CD14-positive monocyte (primary cell): ENCODE measurements at regions not wholly inside any gene's neighbourhood (a gene's known extent, or its start where the extent isn't known, plus 50 kb on each side); places are given as distances from the start of the nearest gene placed in this dataset.

ENCODE experiments used
- DNase-seq, 3 donors: peaks; one replicate each; pipeline ENCODE4 v3.0.0-alpha.2; 2011 to 2022
- H2AFZ ChIP-seq: 2 replicates; pipeline ENCODE4 v1.6.0; 2012; ENCODE audit warnings: mild to moderate bottlenecking, low read depth, low read length, inconsistent platforms; ENCODE audit not compliant: insufficient read depth, poor library complexity, severe bottlenecking
- H3K27ac ChIP-seq, 2 donors: 1 replicate in 1 of 2; 2 replicates in 1 of 2; pipeline ENCODE4 v1.5.1; 2012 to 2013; ENCODE audit warnings: low read length in 2 of 2, control low read depth in 1 of 2, inconsistent platforms in 1 of 2, low read depth in 1 of 2, mild to moderate bottlenecking in 1 of 2
- H3K27me3 ChIP-seq, 2 donors: one replicate each; pipeline versions ENCODE4 v1.6.0 to v1.6.1; 2011 to 2013; ENCODE audit warnings: low read length in 2 of 2; ENCODE audit not compliant: control insufficient read depth in 2 of 2, insufficient read depth in 2 of 2
- H3K36me3 ChIP-seq, 2 donors: replicated peaks in 1 of 2; 1 replicate in 1 of 2; 2 replicates in 1 of 2; pipeline versions ENCODE4 v1.5.1 to v1.6.1; 2012 to 2013; ENCODE audit warnings: low read length in 2 of 2, control low read depth in 1 of 2, inconsistent platforms in 1 of 2, mild to moderate bottlenecking in 1 of 2; ENCODE audit not compliant: insufficient read depth in 2 of 2, control insufficient read depth in 1 of 2
- H3K4me1 ChIP-seq, 2 donors: 1 replicate in 1 of 2; 2 replicates in 1 of 2; pipeline versions ENCODE4 v1.5.1 to v1.6.1; 2012 to 2013; ENCODE audit warnings: low read length in 2 of 2, control low read depth in 1 of 2, inconsistent platforms in 1 of 2, mild to moderate bottlenecking in 1 of 2, moderate library complexity in 1 of 2; ENCODE audit not compliant: insufficient read depth in 2 of 2, control insufficient read depth in 1 of 2
- H3K4me2 ChIP-seq: replicated peaks from 2 replicates; pipeline ENCODE3; 2012; ENCODE audit warnings: low read length, moderate library complexity, mild to moderate bottlenecking; ENCODE audit not compliant: poor library complexity, severe bottlenecking; ENCODE audit errors: extremely low read depth
- H3K4me3 ChIP-seq, 3 experiments: fragments of 200-600 bp in 1 of 3; sonication (generic) in 1 of 3; replicated peaks in 1 of 3; 1 replicate in 2 of 3; 2 replicates in 1 of 3; pipeline ENCODE4 v1.5.1; 2011 to 2013; ENCODE audit warnings: low read length in 3 of 3, mild to moderate bottlenecking in 3 of 3, control low read depth in 2 of 3, low read depth in 2 of 3, inconsistent platforms in 1 of 3, moderate library complexity in 1 of 3
- H3K79me2 ChIP-seq: 2 replicates; pipeline ENCODE4 v1.6.0; 2012; ENCODE audit warnings: mild to moderate bottlenecking, control low read depth, inconsistent platforms, low read length, moderate library complexity; ENCODE audit not compliant: insufficient read depth
- H3K9ac ChIP-seq: 2 replicates; pipeline ENCODE4 v1.6.0; 2017; ENCODE audit warnings: low read length, mild to moderate bottlenecking; ENCODE audit not compliant: insufficient read depth, poor library complexity, severe bottlenecking
- H3K9me3 ChIP-seq, 2 donors: replicated peaks in 1 of 2; 1 replicate in 1 of 2; 2 replicates in 1 of 2; pipeline versions ENCODE4 v1.5.1 to v1.6.1; 2012 to 2013; ENCODE audit warnings: low read length in 2 of 2, control low read depth in 1 of 2; ENCODE audit not compliant: control insufficient read depth in 1 of 2, insufficient read depth in 1 of 2
- H4K20me1 ChIP-seq: 2 replicates; pipeline ENCODE4 v1.6.0; 2012; ENCODE audit warnings: mild to moderate bottlenecking, low read length, control low read depth, moderate library complexity; ENCODE audit not compliant: insufficient read depth
- H3K27ac Mint-ChIP-seq, 7 donors: one replicate each; pipeline ENCODE4 v1.8.0; 2020; ENCODE audit warnings: mild to moderate bottlenecking in 7 of 7, mixed read lengths in 7 of 7, moderate library complexity in 6 of 7, inconsistent platforms in 2 of 7
- H3K27me3 Mint-ChIP-seq, 3 donors: one replicate each; pipeline ENCODE4 v1.8.0; 2021 to 2022; ENCODE audit warnings: low read depth in 3 of 3, mild to moderate bottlenecking in 3 of 3, mixed read lengths in 3 of 3, moderate library complexity in 3 of 3, inconsistent platforms in 1 of 3
- H3K36me3 Mint-ChIP-seq, 2 donors: one replicate each; pipeline ENCODE4 v1.8.0; 2020; ENCODE audit warnings: mixed read lengths in 2 of 2, inconsistent platforms in 1 of 2, mild to moderate bottlenecking in 1 of 2
- H3K4me1 Mint-ChIP-seq: one replicate; pipeline ENCODE4 v1.8.0; 2020; ENCODE audit warnings: mild to moderate bottlenecking, mixed read lengths
- H3K4me3 Mint-ChIP-seq, 2 donors: one replicate each; pipeline ENCODE4 v1.8.0; 2020; ENCODE audit warnings: mild to moderate bottlenecking in 2 of 2, mixed read lengths in 2 of 2, moderate library complexity in 1 of 2
- H3K9me3 Mint-ChIP-seq, 7 donors: one replicate each; pipeline ENCODE4 v1.8.0; 2020 to 2022; ENCODE audit warnings: mixed read lengths in 7 of 7, mild to moderate bottlenecking in 6 of 7, moderate library complexity in 6 of 7, inconsistent platforms in 2 of 7
- WGBS: methylation state at CpG from one replicate; pipeline ENCODE4 v1.1.5; 2013; ENCODE audit warnings: missing lambda C conversion rate; ENCODE audit not compliant: insufficient coverage; 5-methylcytosine and 5-hydroxymethylcytosine counted together
- intact Hi-C, 2 donors: fragments of 100-400 bp; cut with micrococcal nuclease; formaldehyde crosslinking; loops; one replicate each; pipeline versions ENCODE4 v1.15.0 to v1.15.1; 2023
- TF ChIP-seq, protein P1 (sequence below): fragments of 200-600 bp; IDR thresholded peaks from one replicate; pipeline ENCODE4 v1.8.0; 2022; ENCODE audit warnings: antibody characterized with exemption, mild to moderate bottlenecking

DNA sequence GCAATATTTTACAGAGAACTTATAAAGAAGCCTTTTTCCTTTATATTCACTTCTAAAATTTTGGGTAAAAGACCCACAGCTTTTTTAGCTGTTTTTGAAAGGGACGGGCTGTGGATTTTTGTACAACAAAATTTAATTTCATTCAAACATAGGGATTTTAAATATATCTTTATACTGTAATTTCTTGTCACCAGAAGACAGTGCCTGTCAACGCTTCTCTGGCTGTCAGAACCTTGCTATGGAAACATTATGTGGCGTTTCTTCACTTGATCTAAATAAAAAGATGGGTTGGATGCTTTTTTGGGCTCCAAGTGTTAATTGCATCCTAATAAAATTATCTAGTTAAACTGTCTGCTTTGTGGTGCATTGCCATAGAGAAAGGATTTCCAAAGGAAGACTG is 635.6 kb upstream of the ALCAM start:
- no peak for DNase-seq
- Mint-ChIP-seq H3K4me1 (no peaks in the 10 kb centered on the region), H3K27ac (no peak overlapping the region), H3K27me3 (no peaks in the 10 kb centered on the region), H3K4me3 (no peak overlapping the region), H3K9me3 (peaks cover 0 to 5% (median 1%) of the 10 kb centered on the region in 7 donors), H3K36me3 (no peaks in the 10 kb centered on the region)
- Histone ChIP-seq H2AFZ (no peak overlapping the region), H4K20me1 (no peaks in the 10 kb centered on the region), H3K79me2 (no peaks in the 10 kb centered on the region), H3K4me3 (no peak overlapping the region), H3K27me3 (no peaks in the 10 kb centered on the region), H3K9ac (no peak overlapping the region), H3K4me1 (no peaks in the 10 kb centered on the region), H3K4me2 (no peak overlapping the region), H3K27ac (no peak overlapping the region), H3K36me3 (no peaks in the 10 kb centered on the region), H3K9me3 (peaks cover 0 to 6% of the 10 kb centered on the region in 2 donors)
- intact Hi-C loops, result no loop called here
- no CpG with 5 or more reads among the region's 3 CpGs for WGBS
- TF ChIP-seq, protein P1, sequence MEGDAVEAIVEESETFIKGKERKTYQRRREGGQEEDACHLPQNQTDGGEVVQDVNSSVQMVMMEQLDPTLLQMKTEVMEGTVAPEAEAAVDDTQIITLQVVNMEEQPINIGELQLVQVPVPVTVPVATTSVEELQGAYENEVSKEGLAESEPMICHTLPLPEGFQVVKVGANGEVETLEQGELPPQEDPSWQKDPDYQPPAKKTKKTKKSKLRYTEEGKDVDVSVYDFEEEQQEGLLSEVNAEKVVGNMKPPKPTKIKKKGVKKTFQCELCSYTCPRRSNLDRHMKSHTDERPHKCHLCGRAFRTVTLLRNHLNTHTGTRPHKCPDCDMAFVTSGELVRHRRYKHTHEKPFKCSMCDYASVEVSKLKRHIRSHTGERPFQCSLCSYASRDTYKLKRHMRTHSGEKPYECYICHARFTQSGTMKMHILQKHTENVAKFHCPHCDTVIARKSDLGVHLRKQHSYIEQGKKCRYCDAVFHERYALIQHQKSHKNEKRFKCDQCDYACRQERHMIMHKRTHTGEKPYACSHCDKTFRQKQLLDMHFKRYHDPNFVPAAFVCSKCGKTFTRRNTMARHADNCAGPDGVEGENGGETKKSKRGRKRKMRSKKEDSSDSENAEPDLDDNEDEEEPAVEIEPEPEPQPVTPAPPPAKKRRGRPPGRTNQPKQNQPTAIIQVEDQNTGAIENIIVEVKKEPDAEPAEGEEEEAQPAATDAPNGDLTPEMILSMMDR, result no peak

GRCh38 chr3:104734627-104735026 is 632.1 kb upstream of the ALCAM start:
- Mint-ChIP-seq H3K4me1 (no peaks in the 10 kb centered on the region), H3K9me3 (peaks cover 0 to 3% (median 0%) of the 10 kb centered on the region in 7 donors), H3K27ac (no peak overlapping the region), H3K4me3 (no peak overlapping the region), H3K36me3 (no peaks in the 10 kb centered on the region), H3K27me3 (no peaks in the 10 kb centered on the region)
- no peak overlapping the region for H3K9ac ChIP-seq
- no peaks in the 10 kb centered on the region for H3K36me3 ChIP-seq
- no peak overlapping the region for H3K4me2 ChIP-seq
- H3K27ac ChIP-seq, result no peak overlapping the region
- intact Hi-C loops, result no loop called here
- WGBS, result no CpG with 5 or more reads among the region's 2 CpGs
- H3K79me2 ChIP-seq, result no peaks in the 10 kb centered on the region
- no peak overlapping the region for H3K4me3 ChIP-seq
- H3K27me3 ChIP-seq, result no peaks in the 10 kb centered on the region
- no peaks in the 10 kb centered on the region for H3K4me1 ChIP-seq
- DNase-seq, result no peak
- H2AFZ ChIP-seq, result no peak overlapping the region
- TF ChIP-seq, protein P1, result no peak
- no peaks in the 10 kb centered on the region for H4K20me1 ChIP-seq
- peaks cover 0 to 2% of the 10 kb centered on the region in 2 donors for H3K9me3 ChIP-seq
